T-helper 2 cell treated with Interferon-gamma antibody and Interleukin-4, amounts not matched to agents 100 ng/mL and 5 ng/mL, for 36 hours (primary cell): ENCODE measurements at regions not wholly inside any gene's neighbourhood (a gene's known extent, or its start where the extent isn't known, plus 50 kb on each side); places are given as distances from the start of the nearest gene placed in this dataset.

ENCODE experiments used
- intact Hi-C: fragments of 100-400 bp; cut with micrococcal nuclease; formaldehyde crosslinking; loops from one replicate; pipeline ENCODE4 v1.15.1; 2023

DNA sequence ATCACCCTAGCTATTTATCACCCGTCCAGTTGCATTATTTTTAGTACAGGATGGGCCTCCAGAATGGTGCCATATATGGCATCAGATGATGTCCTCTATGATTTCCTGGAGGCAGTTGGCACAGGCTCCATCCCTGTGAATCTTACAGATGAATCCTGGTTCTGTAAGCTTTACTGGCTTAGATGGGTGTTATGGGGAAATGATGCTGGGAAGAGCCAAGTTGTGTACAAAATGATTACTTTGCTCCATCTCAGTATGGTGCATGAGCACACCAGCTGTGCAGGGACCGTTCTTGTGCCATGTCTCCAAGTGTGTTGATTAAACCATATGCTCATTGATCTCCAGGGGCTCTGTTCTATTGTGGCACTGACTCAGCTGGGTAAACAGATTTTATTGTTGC is 755.7 kb downstream of the TLR4 start:
- intact Hi-C loops, result no loop called here

DNA sequence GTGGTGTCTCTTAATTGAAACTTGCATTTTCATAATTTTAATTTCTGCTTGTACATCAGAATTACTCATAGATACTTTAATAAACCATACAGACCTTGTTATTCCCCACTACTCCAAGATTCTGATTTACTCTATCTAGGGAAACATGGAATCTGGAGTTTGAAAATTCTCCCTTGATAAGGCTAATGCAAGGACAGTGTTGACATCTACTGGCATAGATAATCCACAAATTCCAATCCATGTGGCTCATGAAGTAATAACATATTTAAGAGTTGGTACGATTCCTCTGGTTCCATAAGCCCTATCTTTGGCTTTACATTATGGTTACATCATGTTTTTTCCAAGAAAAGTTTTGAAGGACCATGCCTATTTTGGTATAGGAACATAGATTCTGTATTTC is 759.2 kb downstream of the TLR4 start:
- intact Hi-C loops, result no loop called here

DNA sequence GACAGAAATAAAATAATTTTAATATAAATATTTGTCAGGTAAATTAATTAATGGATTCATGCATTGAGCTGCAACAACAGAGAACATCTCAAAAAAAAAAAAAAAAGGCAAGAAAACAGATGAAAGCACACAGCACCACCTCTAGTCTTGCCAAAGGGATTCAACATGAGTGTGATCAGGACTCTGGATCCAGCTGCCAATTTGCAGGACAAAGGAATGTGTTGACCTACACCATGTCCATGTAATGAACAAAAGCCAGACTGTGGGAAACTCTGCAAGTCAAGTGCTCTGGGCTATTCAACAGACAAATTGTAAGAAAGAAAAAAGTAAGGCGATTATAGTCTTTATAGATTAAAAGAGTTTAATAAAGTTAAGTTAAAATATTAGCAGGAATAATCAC is 769.3 kb downstream of the TLR4 start:
- intact Hi-C loops, result no loop called here

DNA sequence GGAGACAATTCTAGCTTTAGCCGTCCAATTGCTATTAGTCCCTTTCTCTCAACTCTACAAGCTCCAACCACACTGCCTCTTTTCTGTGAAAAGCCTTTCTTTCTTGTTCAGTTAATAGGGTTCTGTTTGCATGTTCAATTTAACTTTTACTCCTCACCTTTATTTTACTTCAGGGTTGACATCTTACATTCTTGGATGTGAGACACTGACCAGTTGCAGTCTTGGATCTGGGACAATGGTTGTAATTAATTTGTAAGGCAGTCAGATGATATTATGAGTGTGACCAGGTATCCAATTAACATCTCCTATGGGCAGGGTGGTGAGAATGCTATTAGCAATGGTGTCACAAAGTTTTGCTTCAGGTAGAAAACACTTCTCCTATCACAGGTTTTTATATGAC is 774.5 kb downstream of the TLR4 start:
- intact Hi-C loops, result no loop called here

DNA sequence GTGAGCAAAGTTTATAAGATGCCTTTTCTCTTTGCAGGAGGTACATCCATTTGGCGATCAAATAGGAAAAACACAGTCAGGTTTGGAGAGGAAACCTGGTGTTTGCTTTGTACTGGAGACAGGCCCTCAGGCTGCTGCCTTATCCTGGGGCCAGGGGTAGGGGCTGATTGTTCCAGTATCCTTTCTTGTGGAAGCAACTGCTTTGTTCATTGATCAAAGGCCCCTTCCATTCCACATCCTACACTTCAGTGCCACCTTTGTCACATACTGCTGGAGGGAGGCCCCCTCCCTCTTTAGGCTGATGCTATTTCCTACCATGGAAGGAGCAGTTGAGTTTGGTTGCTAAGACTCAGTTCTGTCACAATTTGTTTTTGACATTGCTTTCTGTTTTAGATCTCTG is 778.1 kb downstream of the TLR4 start:
- intact Hi-C loops, result no loop called here

DNA sequence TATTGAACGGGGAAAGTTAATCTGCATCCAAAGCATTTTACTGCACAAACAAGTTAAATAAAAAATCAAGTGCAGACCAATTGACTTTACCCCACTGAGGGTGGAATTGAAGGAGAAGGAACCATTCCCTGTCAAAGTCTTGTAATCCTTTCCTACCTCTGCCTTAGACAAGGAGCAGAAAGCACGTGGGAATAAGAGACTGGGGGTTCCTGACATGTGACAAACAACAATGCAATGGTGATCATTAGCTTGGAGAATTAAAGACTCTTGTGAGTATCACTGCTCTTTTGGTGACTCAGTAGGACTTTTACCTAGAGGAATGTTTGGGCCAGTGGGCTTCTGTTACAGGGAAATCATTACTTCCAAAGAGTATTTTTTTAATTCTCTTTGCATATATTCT is 779.5 kb downstream of the TLR4 start:
- intact Hi-C loops, result no loop called here

DNA sequence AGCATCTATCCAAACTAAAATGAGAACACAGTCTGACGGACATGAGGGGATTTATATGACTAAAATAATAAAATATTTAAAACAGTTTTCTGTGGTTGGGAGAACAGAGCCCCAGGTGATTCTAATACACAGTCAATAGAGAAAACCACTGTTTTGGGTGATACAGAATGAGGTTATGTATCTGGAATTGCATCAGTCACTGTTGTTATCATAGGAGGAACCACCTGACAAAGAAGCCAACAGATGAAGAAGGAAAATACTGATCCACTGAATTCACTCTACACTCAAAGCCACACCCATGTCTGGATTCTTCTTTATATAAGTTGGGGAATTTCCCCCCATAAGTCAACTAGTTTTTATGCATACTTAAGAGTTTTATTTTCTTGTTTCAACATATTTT is 799.0 kb downstream of the TLR4 start:
- intact Hi-C loops, result no loop called here

DNA sequence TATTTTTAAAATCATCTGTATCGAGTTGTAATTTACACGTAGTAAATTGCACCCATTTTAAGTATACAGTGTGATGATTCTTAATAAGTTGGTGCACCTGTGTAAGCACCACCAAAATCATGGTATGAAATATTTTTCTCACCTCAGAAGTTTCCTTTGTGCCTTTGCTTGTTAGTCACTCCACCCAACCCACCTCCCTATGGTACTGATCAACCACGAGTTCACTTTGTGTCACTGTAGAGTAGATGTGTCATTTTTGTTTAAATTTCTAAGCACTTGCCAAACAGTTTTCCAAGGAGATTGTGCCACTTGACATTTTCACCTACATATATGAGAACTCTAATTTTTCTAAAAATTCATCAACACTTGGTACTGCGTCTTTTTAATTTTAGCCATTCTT is 806.5 kb downstream of the TLR4 start:
- intact Hi-C loops, result no loop called here

DNA sequence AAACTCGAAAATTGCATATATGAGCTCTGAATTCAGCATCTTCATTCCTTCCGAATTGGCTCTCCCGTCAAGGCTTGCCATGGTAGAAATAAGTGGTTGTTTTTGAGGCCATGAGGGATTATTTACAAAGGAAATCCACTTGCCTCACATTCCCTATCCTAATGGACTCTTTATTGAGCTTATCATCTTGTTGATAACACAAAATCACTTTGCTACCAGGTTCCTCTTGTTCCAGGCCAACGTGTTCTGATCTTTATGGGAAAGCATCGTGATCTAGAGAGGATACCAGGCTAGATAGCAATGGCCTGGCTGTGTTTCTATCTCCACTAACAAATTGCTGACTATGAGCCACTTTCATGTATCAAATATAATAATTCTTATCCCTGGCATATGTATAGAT is 811.7 kb downstream of the TLR4 start:
- intact Hi-C loops, result no loop called here

DNA sequence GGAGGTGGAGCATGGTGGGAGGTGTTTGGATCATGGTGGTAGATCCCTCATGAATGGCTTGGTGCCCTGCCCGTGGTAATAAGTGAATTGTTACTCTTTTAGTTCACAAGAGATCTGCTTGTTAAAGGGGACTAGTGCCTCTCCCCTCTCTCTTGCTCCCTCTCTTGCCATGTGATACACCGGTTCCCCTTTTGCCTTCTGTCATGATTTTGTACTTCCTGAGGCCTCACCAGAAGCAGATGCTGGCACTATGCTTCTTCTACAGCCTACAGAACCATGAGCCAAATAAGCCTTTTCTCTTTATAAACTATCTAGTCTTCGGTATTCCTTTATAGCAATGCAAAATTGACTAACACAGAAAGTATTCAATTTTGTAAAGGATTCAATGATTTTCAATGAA is 817.1 kb downstream of the TLR4 start:
- intact Hi-C loops, result no loop called here

DNA sequence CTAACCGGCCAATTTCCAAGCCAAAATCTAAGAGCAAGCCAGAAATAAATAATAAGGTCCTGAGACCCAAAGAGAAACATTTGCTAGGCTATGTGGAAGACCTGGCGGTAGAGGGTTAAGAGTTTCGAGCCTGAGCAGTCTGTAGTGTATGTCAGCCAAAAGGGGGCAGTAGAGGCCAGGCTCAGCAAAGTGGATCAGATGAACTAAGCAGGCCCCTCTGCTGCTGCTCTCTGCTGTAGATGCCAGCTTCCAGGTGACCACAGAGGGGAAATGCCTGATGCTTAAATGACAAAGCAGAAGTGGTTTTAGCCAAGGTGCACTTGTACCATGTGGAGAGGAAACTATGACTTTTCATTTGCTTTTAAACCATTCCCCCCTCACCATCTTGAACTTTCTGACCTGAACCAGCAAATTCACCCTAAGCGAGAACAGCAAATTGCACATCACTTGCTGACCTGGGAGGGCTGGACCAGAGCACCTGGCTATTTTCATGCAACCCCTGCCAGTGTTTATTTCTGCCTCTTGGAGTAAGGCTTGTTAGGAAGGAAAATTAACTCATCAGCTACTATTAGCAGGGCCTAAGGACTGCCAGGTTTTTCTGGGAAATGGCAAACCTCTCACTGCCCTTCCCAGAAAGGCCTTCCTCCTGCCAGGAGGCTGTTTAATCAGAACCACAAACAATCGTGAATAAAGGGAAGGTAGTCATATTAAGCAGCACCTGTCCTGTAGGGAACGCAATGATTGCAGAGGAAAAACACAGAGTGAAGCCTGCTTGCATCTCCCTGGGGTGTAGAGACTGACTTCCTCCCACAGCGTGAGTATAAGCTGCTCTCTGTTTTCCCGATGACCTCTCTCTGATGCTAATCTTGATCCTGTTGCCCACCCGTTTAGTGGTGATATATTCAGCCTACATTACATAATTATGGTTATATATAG is 818.2 kb downstream of the TLR4 start:
- intact Hi-C loops, result no loop called here

DNA sequence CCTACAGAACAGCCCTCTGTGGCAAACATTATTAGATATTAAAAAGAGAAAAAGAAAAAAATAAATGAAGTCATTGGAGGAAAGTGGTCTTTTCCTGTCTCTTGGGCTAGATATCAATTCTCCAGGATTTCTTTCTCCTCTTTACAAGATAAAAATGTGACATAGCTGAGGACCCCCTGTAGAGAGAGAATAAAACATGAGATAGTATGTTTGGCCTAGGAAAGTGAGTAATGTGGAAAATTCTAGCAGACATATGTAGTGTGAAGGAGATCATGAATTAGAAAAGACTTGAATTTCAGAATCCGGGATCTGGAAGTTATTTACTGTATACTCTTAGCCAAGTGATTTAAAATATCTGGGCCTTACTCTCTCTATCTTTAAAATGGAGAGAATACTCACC is 823.1 kb downstream of the TLR4 start:
- intact Hi-C loops, result no loop called here

DNA sequence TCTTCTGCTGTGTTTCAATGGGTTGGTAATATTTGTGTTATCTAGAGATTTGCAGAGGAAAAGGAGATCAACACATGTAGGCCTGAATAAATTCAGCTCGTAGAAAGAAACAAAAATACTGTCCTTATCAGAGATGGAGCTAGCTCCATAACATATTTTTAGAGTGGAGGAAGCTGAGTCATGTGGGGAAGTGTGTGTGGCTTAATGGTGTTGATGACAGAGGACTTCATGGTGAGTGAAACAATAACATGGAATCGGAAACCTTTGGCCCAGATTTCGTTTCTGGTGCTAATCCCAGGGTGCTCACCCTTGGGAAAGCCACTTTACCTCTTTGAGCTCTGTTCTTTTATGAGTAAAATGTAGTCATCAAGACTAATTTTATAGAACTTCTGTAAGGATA is 825.0 kb downstream of the TLR4 start:
- intact Hi-C loops, result no loop called here

DNA sequence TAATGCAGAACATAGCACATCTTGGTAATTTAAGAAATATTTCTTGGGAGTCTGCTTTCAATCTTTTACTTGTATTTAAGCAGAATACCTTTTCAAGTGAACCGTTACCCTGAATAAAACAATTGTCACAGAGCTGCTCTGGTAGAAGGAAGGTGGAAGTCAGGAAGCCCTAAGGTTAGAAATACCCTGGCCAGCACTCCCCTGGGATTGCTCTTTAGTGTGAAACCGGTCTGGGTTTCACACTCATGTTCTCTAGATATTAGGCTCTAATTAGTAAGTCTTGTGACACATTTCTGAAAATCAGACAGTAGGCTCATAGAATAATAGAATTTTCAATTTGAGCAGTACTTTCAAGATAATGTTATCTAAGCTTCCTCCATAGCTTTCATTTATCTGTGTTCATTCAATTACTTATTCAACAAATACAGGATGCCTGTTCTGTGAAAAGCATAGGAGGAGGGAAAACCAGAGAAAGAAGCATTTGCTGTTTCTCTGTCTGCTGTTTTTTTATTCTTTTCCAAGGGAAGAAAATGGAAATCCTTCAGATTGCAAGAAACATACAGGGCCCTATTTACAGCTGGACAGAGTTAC is 825.5 kb downstream of the TLR4 start:
- intact Hi-C loops, result no loop called here

DNA sequence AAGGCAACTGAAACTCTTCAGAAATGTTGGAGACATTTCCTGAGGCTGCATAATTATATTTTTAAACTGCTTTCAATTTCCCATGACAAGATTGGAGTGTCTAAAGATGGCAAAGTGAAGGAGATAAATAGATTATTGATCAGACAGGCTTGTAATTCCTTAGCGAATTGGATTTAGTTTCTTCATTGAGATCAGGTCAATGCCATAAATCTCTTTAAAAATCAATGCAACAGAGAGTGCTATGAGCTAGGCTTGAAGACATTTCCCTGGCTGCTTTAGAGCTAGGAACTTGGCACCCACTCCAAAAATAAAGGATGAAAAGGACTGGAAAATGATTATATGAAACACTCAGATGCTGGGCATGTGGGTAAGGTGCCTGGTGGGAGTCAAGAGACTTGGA is 828.4 kb downstream of the TLR4 start:
- intact Hi-C loops, result no loop called here

DNA sequence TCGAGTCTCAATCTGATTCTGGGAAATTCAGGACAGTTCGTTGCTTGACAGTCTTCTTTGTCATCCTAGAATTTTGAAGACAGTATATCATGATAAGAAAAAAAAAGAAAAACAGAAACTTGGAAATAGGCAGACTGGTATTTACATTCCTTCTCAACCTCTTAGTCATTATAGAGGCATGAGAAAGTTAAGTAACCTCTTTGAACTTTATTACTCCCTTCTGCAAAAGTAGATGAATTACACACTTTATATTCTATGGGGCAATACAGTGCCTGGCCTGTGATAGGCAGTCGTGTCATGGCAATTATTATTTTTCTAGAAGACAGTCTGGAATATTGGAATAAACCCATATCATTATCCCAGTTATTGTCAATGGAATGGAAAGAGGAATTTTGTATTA is 828.9 kb downstream of the TLR4 start:
- intact Hi-C loops, result no loop called here

DNA sequence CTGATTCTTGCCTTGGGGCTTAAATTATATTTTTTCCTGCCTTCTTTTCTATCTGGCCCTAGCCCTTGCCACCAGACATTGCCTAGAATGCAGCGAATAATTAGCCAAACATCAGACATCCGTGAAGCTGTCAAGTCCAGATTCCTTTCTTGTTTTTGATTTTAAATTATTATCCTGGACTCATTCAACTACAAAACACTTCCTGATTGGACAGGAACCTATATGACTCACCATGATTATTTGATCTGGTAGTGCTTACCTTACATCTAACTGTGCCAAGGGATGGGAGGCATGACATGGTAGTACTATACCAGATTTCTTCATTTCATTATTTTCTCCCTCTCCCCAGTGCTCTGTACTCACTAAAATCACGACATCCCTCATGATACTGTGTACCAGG is 829.6 kb downstream of the TLR4 start:
- intact Hi-C loops, result no loop called here

DNA sequence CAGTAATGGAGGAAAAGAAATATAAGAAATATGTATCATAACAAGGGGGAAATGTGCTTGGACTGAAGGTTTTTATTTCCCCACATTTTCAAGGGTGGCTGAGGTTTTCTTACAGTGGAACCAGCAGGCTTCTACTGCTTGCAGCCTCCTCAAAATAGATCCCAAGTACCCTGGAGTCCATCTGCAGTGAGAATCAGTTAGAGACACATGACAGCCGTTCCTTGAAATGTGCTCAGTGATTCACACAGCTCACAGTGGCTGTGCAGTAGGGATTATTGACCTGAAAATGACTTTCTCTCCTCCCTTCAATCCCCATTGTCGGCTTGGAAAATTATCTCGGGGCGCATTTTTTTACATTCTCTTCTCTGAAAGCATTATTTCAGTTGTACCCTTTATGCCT is 832.0 kb downstream of the TLR4 start:
- intact Hi-C loops, result no loop called here

DNA sequence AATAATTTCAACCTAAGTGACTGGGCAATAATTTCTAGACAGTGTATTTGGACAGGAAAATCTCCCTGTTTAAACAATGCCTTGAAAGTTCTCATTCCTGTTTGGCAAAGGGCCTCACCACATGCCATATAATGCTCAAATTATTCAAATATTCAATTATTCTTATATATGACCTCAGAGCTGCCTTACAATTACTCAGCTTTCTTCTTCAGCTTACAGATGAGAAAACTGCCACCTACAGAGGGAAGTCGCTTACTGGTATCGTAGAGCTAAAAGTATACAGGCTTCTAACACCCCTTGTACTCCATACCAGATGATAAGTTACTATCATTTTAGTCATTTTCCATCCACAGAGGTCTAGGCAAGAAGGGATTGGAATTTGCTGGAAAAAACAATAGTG is 830.3 kb downstream of the BRINP1 start:
- intact Hi-C loops, result no loop called here

DNA sequence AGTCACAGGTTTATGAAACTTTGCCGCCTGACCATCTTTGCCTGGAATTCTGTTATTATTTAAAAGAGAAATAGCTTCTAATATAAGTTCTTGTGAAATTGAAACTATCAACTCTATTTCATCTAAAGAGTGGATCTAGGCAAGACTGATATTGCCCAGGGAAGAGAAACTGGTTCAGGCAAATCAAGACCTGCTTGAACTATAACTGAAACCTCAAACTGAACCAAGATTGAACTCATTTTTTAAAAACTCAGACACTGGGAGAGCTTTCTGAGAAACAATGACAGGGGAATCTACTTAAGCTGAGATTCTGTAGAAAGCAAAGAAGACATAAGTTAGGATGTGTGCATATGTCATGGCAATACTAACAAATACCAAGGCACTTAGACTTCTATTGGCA is 815.8 kb downstream of the BRINP1 start:
- intact Hi-C loops, result no loop called here

DNA sequence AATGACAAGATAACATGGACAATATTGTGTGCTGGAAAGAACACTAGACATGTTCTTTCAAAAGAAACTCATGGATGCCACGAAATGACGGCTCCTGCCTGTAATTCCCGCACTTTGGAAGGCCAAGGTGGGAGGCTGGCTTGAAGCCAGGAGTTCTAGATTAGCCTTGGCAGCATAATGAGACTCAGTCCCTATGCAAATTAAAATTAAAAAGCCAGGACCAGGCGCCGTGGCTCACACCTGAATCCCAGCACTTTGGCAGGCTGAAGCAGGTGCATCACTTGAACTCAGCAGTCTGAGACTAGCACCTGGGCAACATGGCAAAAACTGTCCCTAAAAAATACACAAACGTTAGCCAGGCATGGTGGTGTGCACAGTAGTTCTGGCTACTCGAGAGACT is 814.2 kb downstream of the BRINP1 start:
- intact Hi-C loops, result no loop called here

DNA sequence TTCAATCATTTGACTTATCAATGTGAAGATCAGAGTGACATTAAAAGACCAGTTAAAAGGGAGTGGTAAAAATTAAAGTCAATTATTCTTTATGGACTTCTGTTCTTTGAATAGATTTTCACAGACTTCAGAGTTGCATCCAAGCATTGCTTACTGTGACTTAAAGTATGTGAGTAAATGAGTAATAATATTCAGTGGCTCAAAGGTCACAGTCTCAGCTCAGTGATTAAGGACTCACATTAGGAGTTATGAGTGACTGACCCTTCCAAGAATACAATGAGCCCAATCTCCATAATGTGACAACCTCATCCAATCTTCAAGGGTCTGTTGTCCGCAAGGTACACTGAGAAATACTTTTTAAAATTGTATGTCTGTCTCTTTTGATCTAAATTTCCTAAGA is 811.2 kb downstream of the BRINP1 start:
- intact Hi-C loops, result no loop called here

DNA sequence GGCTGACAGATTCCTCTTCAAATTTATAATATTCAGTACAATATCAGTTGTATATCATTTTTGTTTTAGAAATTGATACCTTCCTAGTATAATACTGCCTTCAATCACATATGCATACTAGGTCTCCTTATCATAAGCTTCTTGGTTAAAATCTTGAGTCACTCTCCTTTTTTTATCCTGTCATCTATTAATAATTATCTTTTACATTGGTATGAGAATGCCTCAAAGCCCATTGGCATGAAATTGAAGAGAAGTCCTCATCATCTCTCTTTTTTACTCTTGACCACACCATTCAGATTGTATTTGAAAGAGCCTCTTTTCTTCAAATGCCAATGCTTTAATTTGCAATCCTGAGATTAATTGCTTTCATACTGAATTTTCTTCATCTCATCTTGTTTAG is 810.3 kb downstream of the BRINP1 start:
- intact Hi-C loops, result no loop called here
